ENCODE measurements at regions not wholly inside any gene's neighbourhood (a gene's known extent, or its start where the extent isn't known, plus 50 kb on each side); places are given as distances from the start of the nearest gene placed in this dataset.
"Not testable (repeated sequence)": the region's sequence is repeated elsewhere in the genome, so short reads cannot be mapped to it uniquely, and the experiment has no call there.

DNA sequence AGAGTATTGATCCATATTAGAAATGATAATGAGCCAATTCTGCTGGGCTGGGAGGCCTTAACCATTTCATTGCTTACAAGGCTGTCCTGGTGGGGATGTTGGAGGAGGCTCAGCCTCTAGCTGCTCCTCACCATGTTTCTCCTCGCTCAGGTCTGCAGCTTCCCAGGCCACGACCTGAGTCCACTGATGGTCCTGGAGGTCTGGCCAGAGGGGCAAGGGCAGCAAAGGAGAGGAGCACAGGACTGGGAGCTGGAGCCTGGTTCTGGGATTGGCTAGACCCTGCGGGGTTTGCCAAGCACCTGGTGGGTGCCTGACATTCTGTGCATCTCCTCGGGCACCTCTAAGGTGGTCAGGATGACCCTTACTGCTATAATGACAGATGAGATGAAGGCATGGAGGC, 92.6 kb downstream of the KIF26A start:
- TF ChIP-seq GATA1 (IDR thresholded peaks at IDR 0.05; ENCODE audit: low read depth, low read length) (no peak), POLR2A (IDR thresholded peaks at IDR 0.05; ENCODE audit: low read length) (no peak)
- DNase-seq = no peak

DNA sequence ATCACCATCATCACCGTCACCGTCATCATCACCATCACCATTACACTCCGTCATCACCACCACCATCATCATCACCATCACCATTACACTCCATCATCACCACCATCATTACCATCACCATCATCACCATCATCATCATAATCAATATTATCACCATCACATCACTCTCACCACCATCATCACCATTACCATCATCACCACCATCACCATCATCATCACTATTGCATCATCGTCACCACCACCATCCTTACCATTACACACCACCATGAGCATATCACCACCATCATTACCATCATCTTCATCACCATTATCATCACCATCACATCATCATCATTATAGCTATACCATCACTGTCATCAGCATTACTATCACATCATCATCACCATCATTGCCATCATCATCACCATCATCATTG, 93.7 kb downstream of the KIF26A start:
- DNase-seq = no peak
- TF ChIP-seq GATA1 (IDR thresholded peaks at IDR 0.05; ENCODE audit: low read depth, low read length) = no peak
- TF ChIP-seq POLR2A (IDR thresholded peaks at IDR 0.05; ENCODE audit: low read length) = no peak

DNA sequence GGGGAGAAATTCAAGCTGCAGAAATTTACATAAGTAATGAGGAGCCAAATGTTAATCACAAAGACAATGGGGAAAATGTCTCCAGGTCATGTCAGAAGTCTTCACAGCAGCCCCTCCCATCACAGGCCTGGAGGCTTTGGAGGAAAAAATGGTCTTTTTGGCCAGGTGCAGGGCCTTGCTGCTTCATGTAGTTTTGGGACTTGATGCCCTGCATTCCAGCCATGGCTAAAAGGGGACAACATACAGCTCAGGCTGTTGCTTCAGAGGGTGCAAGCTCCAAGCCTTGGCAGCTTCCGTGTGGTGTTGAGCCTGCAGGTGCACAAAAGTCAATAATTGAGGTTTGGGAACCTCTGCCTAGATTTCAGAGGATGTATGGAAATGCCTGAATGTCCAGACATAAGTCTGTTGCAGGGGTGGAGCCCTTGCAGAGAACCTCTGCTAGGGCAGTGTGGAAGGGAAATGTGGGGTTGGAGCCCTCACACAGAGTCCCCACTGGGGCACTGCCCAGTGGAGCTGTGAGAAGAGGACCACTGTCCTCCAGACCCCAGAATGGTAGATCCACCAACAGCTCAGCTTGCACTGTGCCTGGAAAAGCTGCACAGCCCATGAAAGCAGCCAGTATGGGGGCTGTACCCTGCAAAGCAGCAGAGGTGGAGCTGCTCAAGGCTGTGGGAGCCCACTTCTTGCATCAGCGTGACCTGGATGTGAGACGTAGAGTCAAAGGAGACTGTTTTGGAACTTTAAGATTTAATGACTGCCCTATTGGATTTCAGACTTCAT, 95.8 kb downstream of the KIF26A start:
- not testable (repeated sequence) for DNase-seq

DNA sequence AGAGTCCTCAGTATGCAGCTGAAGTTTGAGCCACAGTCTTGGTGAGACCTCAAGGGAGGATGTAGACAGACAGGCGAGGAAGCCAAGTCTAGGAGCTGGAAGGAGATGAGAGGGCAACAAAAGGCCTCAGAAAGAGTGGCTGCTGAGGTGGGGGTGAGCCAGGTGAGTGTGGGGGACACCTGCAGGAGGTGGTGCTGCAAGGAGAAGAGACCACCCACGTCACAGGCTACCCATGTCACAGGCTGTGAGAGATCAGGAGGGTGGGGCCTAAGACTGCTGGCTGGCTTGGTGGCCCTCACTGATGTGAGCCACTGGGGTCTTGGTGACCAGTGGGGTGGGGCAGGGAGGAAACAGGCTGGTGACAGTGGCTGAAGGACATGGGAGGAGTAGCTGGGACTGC, 97.3 kb downstream of the KIF26A start:
- DNase-seq = no peak
- TF ChIP-seq POLR2A (IDR thresholded peaks at IDR 0.05; ENCODE audit: low read length) (no peak), GATA1 (IDR thresholded peaks at IDR 0.05; ENCODE audit: low read depth, low read length) (no peak)

DNA sequence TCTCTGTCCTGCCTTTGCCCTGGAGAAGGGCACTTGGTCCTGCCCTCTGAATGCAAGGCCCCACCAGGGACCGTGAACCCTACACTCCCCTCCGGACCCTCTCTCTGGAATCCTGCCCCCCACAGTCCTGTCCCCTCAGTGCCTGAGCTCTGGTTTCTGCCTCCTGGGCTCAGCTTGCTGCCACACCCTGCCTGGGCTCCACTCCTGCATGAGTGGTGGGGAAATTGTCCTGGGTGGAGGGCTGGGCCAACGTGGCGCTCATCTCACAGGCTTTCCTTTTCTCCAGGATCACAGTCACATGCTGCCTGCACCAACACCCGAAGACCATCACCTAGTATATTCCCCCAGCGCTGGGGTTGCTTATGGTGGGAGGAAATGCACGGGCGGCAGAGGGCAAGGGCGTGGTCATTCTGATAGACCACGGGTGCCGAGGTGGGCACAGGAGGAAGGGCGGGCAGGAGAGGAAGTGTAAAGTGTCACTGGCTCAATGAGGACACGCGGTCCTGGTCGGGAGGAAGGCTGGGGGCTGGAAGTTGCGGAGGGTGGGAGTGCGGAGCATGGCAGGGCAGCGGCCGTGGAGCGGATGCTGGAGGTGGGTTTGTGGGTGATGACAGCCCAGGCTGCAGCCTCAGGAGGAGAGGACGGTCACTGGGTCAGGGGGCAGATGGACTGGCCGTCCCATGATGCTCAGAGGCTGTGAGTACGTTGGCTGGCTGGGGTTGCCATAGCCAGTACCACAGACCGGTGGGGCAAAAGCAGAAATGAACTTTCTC, 99.5 kb downstream of the KIF26A start:
- no peak for DNase-seq
- no peak for TF ChIP-seq GATA1 (IDR thresholded peaks at IDR 0.05; ENCODE audit: low read depth, low read length)
- TF ChIP-seq POLR2A (IDR thresholded peaks at IDR 0.05; ENCODE audit: low read length) = no peak

DNA sequence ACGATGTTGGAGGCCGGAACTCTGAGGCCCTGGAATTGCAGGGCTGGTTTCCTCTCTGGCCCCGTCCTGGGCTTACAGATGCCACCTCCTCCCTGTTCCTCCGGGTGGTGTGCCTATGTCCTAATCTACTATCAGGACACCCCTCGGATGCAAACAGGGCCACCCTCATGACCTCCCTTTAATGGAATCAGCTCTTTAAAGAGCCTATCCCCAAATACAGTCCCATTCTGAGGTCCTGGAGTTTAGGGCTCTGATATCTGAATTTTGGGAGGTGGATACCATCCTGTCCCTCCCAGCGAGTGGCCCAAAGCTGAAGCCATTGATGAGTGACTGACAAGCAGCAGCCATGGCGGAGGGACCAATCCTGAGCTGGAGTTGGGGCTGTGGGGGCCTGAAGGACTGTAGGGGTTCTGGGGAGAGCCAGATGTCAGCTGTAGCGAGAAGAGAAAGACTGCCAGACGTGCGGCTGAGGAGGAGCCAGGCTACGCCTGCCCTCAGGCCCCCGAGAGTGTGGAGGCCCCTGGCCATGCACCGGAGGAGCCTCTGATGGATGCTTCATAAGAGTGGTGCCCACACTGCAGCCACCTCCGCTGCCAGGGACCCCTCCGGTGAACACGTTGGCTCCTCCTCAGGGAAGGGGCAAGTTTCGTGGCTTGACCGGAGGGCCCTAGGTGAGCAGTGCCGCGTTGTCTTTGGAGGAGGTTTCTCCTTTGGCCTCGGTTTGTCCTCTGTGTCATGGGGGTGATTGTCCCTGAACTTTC, 100.2 kb downstream of the KIF26A start:
- TF ChIP-seq GATA1 (IDR thresholded peaks at IDR 0.05; ENCODE audit: low read depth, low read length) (no peak), POLR2A (IDR thresholded peaks at IDR 0.05; ENCODE audit: low read length) (no peak)
- no peak for DNase-seq

GRCh38 chr14:104239185-104239775, 100.9 kb downstream of the KIF26A start:
- DNase-seq = no peak
- no peak for TF ChIP-seq POLR2A (IDR thresholded peaks at IDR 0.05; ENCODE audit: low read length)
- TF ChIP-seq GATA1 (IDR thresholded peaks at IDR 0.05; ENCODE audit: low read depth, low read length) = no peak

- TF ChIP-seq GATA1 (IDR thresholded peaks at IDR 0.05; ENCODE audit: low read depth, low read length) = no peak
- no peak for DNase-seq
Observed at GRCh38 chr14:104239861-104240301, 101.5 kb downstream of the KIF26A start.

- TF ChIP-seq POLR2A (IDR thresholded peaks at IDR 0.05; ENCODE audit: low read length) (no peak), GATA1 (IDR thresholded peaks at IDR 0.05; ENCODE audit: low read depth, low read length) (no peak)
- no peak for DNase-seq
Observed at GRCh38 chr14:104240434-104241157, 102.2 kb downstream of the KIF26A start.

DNA sequence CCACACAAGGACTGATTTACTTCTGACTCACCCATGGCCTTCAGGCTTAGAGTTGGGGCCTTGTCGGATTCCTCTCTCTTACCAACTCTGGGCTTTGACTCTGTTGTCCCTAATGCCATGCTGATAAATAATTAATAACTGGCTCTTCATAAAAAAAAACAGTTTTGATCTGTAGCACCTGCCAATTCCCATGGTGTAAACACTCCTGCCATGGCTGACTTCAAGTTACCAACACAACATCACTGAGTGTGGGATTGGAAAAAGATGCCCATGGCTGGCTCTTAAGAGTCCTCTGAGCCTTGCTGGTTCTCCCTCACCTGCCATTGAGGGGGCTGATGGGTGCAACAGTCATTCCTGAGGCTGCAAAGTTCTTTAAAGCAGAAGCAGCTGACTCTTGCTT, 104.8 kb downstream of the KIF26A start:
- DNase-seq = no peak
- no peak for TF ChIP-seq POLR2A (IDR thresholded peaks at IDR 0.05; ENCODE audit: low read length)
- no peak for TF ChIP-seq GATA1 (IDR thresholded peaks at IDR 0.05; ENCODE audit: low read depth, low read length)

GRCh38 chr14:104244221-104245011, 106.0 kb downstream of the KIF26A start:
- no peak for DNase-seq

GRCh38 chr14:104245075-104245474, 106.7 kb downstream of the KIF26A start:
- TF ChIP-seq POLR2A (IDR thresholded peaks at IDR 0.05; ENCODE audit: low read length) (no peak), GATA1 (IDR thresholded peaks at IDR 0.05; ENCODE audit: low read depth, low read length) (no peak)
- no peak for DNase-seq

More at GRCh38 chr14:104244221-104245011, 106.0 kb downstream of the KIF26A start:
- TF ChIP-seq GATA1 (IDR thresholded peaks at IDR 0.05; ENCODE audit: low read depth, low read length) (no peak), POLR2A (IDR thresholded peaks at IDR 0.05; ENCODE audit: low read length) (no peak)

- DNase-seq = no peak
- TF ChIP-seq GATA1 (IDR thresholded peaks at IDR 0.05; ENCODE audit: low read depth, low read length) (no peak), POLR2A (IDR thresholded peaks at IDR 0.05; ENCODE audit: low read length) (no peak)
Observed at GRCh38 chr14:104245723-104246122, 107.3 kb downstream of the KIF26A start.

Data from erythroblast (primary cell).